ENCODE measurements at regions not wholly inside any gene's neighbourhood (a gene's known extent, or its start where the extent isn't known, plus 50 kb on each side); places are given as distances from the start of the nearest gene placed in this dataset.

DNA sequence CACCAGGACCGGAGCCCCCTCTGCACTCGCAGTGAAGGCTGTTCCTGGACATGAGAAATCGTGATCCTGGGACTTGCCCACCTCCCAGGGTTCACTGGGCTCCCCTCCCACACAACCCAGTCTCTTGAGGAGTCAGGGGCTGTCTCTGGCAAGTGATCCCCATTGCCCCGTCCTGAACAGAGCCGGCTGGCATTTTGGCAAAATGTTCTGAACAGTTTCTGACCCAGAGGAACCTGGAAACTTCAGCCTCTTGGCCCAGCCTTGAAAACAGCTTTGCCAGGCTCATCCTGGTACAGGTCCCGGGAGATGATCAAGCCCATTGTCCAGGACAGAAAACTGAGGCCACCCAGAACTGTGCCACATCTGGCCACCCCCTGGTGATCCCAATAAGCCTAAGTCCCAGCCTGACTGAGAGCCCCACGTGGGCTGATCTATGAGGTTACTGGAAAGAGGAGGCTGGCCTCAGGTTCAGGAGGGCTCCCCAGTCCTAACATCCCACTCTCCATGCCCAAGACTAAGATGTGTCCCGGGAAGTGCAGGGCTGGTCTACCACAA is 115.7 kb downstream of the OAT start:
- DNase-seq (ENCODE audit: low read depth): no peak

DNA sequence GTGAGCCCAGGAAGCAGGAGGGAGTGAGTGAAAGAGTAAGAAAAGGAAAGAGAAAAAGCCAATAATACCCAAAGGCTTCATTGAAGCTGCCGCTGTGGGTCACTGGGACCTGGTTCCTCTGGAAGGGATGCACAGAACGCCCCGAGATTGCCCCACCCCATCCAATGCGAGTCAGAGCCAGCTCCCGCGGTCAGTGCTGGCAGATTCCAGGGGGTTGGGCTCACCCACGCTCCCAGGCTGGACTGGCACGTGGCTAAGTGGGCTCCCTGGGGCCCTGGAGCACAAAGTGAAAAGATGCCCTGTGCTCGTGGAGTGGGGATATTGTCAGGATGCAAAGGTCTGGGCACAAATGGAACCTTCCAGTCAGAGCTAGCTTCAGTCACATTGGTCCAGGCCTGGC is 117.0 kb downstream of the OAT start:
- DNase-seq (ENCODE audit: low read depth): peak; percentile 15

DNA sequence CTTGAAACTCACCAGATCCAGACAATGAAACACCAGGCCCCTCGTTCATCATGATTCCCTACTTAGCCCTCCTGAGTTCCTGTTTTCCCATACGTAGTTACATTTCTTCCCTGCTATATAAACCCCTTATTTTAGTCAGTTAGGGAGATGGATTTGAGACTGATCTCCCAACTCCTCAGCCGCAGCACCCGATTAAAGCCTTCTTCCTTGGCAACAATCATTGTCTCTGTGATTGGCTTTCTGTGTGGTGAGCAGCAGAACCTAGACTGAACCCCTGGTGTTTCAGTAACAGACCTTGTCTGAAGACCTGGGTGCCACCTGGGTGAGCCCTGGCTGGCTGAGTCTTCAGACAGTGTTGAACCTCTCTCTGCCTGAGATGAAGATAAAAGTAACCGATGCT is 118.0 kb downstream of the OAT start:
- DNase-seq (ENCODE audit: low read depth): no peak

DNA sequence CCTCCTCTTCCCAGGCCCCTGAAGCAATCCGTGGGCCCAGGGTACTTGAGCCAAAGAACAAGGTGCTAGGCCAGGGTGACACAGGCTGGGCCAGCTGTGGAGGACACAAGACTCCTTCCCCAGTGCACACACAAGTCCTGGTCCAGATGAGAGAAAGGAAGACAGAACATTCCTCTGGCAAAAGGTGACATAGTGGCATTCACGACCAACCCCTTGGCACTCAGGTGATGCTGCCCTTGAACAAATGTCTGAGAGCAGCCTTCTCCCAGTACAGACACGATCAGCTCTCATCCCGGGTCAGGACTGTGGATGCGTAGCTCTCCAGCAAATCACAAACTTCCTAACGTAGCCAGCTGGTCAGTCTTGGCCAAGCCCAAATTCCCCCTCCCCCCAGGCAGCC is 118.5 kb downstream of the OAT start:
- DNase-seq (ENCODE audit: low read depth): no peak

DNA sequence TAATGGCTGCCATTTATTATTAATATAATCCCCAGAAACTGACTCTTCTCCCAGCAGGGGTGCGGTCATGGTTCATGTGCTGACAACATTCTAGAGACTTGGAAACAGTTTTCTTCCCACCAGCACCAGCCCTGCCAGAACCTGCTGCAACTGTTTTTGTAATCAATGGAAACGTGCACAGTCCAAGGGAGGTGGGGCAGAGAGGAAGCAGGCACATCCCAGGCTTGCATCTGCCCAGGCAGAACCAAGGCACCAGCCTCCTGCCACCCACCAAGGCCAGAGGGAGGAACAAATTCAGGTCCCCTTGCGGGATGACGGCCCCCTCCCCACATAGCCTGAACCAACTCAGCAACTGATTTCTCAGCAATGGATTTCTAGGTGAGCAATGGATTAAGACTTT is 119.0 kb downstream of the OAT start:
- no peak for DNase-seq (ENCODE audit: low read depth)

DNA sequence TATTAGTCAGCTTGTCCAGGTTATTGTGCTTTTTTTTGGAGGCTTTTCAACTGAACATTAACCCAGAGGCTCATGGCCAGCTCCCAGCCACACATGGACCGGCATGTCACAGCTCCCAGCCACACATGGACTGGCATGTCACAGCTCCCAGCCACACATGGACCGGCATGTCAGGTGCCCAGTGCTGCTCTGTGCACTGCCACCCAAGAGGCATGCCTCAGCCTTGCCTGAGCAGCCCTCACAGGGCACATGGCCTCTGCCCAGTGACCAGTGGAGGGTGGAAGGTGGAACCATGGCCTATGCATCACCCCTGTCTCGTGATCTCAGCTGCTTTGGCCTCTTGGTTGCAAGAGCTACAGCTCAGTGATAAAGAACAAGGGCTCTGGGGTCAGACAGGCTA is 119.8 kb downstream of the OAT start:
- no peak for DNase-seq (ENCODE audit: low read depth)

DNA sequence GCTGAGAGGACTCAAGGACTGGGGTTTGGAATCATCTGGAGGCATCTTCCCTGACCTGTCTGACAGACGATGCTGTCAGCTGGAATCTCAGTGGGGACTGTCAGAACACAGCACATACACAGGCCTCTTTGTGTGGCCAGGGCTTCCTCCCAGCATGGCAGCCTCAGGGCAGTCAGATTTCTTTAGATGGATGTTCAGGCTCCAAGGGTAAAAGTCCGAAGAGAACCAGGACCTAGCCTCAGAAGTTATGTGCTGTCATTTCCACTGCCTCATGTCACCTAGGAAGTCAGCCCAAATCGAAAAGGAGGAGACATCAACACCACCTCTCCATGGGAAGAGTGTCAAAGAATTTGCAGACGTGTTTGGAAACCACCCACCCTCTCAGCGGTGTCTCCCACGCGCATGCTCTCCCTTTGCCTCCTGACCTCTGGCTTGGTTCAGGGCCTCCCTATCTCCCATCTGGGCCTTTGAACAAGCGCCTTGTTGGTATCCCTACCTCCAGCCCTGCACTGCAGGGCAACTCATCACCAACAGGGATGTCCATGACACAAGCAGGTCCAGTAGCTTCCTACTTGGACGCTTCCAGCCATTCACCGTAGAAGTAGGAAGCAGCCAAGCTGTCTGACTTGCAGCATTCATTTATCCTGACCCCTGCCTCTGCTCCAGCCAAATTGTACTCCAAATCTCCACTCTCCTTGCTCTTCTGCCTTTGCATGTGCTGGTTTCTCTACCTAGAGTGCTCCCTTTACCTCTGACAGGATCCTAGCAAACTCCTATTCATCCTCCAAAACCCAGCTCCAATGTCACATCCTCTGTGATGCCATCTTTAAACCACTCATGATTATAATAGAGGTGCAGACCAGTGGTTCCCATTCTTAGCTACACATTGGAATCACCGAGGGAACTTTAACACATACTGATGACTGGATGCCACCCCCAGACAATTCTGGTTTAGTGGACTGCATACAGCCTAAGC is 121.6 kb downstream of the OAT start:
- DNase-seq (ENCODE audit: low read depth): no peak

DNA sequence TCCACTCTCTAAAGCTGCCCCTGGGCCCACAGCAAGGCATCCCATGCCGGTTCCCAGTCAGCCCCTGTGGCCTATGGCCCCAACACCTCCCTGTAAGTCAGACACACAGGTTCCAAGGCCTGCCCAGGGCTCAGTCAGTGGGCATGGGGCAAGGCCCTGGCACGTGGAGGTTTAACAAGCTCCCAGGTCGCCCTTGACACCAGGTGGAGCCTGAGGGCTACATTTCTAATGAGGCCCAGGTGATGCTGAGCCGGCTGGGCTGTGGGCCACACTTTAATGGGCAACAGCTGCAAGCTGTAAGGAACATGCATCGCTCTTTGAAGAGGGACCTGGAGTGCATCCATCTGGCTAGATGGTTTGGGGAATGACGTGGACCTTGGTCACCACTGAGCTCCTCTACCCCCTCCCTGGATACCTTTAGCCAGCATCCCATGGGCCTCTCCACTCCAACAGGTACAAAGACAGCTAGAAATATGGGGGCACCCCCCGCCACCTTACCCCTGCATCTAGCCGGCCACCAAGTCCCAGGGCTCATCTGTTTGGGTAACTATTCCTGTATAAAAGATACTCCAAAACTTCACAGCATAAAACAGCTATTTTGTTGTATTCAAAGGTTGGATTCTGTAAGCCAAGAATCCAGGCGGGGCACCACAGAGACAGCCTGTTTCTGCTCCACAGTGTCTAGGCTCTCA is 122.5 kb downstream of the OAT start:
- no peak for DNase-seq (ENCODE audit: low read depth)

DNA sequence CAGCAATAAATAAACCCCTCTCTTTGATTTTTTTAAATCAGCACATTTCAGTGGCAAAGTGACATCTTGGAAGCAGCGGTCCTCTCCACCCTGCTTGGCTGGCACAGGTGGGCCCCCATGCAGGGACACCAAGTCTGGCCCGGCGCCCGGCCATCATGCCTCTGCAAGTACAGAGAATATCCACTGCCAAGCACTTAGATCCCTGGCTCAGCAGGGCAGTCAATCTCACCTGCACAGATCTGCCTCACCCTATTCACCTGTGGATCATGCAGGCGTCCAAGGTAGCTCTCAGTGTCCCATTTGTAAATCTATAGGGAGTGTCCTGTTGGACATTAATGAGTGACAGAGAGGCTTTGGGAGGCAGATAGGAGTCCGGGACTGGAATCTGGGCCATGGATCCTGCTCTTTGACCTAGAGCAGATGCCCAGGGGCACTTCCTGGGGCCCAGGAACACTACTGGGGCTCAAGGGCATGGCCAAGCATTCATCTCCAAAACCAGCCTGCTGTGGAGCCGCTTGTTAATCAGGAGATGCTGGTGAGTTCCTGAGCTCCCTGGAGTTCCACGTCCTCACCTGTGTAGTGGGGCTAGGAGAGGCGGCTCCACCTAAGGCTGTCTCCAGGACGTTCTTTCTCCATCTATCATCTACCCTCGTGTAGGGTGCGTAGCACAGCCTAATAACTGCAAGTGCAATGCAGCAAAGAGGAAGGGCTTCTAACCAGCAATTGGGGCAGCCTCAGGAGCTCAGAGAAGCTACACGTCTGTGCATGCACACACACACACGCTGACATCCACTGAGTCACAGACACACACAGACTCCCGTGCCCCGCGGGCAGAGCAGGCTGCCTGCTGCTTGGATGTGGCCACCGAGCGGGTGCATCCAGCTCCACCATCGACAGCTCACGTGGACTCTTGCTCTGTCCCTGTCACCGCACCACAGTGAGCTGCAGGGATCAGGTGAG is 123.6 kb downstream of the OAT start:
- no peak for DNase-seq (ENCODE audit: low read depth)

DNA sequence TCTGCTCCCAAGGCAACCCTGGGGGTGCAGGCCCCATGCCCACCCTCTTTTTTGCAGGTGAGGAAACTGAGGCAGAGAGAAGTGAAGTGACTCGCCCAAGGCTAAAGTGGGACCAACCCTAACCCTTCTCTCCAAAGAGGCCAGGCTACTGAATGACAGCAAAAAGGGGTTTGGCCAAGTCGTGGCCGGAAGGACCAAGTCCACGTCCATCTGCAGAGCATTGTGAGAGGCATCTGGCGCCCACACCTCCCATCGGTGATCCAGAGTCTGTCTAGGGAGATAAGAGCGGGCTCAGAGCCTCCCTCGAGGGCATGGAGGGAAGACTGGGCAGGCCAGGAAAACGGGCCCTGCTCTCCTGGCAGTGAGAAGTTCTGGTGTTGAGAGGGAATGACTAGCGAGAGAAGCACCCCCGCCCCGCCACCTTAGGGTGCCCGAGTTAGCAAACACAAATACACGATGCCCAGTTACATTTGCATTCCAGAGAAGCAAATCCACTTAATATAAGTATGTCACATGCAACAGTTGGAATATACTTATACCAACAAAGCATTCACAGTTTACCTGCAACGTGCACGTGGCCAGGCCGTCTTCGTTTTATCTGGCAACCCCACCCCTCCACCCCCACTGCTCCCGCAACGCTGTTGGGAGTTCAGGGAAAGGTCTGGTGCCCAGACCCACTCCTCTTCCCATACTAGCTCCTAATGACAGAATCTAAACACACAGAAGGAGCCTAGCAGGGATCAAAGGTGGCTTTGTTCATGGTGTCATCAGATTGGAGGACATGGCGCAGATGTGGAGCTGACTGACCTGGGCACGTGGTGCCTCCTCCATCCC is 124.9 kb downstream of the OAT start:
- no peak for DNase-seq (ENCODE audit: low read depth)

DNA sequence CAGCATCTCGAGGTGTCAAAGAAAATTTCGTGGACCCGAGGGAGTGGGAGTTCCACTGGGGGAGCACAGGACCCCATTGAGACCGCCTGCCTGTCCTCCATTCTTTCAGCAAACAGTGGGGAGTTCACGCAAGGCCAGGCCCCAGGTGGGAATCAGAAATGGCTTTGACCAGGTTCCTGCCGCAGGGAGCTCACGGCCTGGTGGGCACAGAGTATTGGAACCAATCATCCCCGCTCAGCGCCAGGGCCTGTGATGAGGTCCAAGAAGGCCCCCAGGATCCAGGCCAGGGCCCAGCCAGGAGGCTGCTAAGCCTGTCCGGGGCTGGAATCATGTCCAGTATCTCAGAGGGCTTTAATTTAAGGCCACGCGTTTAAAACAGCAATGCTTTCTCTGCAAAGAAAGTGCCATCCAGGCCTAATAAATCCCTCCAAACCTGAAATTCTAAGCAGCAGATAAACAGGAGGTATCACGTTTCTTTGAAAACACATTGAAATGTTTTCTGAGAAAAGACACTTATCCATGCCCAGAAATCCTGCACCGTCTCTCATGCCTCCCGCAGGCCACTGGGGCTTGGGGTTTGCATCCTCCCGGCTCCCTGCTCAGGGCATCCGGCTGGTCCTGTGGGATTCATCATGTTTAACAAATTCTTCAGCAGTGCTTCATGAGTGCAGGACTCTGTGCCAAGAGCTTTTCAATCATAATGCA is 125.7 kb downstream of the OAT start:
- DNase-seq (ENCODE audit: low read depth): no peak

DNA sequence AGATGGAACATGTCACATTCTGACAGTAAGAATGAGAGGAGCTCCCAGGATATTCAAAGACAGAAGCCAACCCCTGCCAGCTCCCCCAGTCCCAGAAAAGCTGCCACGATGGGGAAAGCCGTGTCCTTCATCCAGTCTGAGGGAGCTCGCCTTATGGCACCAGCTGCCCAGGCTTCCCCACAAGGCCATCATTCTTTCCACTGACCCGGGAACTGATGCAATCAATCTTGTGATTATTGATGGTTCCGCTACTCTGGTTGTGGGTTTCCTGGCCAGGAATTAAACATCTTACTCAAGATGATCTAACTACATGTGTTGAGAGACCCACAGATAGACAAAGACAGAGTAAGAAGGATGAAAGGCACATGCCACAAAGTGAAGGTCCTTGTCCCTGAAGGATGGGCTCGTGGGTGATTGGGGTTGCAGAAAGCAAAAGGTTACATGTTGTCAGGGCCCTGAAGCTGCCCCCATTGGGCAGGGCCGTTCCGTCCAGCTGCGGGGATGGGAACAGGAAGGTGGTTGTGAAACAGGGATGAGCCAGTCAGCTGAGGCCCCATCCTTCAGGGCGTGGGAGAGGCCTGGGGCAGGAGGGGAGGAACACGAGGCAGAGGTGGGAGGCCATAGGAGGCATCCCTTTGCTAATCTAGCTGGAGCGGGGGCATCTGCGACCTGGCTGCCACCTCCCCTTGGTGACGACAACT is 127.6 kb downstream of the OAT start:
- DNase-seq (ENCODE audit: low read depth): no peak

DNA sequence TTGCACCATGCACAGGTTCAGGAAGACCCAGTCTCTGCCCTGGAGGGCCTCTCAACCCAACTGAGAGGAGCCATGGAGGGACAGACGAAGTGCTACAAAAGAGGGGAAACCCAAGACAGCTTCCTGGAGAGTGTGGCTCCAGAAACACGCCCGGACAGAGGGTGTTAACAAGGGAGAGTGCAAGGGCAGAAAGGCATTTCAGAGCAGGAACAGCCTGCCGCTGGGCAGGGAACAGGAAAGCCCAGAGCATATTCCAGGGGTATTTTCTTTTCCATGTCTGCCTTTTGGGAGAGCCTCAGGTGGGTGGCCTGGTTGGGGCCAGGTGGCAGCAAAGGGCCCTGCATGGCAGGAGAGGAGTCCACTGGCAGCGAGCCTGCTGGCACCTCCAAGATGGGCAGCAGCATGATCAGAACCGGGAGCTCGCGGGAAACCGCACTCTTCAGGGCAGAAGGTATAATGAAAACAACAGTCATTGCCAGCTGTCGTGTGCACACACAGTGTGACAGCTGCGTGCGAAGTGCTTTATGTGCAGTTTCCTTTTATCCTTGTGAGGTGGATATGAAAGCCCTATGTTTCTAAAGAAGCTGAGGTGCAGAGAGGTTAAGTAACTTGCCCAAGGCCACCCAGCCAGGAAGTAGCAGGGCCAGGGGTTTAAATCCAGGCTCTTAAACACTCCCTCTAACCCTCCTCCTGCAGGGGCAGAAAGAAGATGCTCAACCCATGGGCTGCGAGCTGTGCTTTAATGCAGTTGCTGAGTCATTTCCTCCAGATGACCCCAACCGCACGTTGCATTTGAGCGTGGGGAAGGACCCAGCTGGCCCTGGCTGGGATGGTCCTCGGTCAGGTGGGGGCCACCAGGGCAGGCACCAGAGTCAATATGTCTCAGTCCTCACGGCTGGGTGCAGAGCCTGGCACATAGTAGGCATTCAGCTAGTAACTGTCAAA is 128.6 kb downstream of the OAT start:
- DNase-seq (ENCODE audit: low read depth): peak; percentile 62

DNA sequence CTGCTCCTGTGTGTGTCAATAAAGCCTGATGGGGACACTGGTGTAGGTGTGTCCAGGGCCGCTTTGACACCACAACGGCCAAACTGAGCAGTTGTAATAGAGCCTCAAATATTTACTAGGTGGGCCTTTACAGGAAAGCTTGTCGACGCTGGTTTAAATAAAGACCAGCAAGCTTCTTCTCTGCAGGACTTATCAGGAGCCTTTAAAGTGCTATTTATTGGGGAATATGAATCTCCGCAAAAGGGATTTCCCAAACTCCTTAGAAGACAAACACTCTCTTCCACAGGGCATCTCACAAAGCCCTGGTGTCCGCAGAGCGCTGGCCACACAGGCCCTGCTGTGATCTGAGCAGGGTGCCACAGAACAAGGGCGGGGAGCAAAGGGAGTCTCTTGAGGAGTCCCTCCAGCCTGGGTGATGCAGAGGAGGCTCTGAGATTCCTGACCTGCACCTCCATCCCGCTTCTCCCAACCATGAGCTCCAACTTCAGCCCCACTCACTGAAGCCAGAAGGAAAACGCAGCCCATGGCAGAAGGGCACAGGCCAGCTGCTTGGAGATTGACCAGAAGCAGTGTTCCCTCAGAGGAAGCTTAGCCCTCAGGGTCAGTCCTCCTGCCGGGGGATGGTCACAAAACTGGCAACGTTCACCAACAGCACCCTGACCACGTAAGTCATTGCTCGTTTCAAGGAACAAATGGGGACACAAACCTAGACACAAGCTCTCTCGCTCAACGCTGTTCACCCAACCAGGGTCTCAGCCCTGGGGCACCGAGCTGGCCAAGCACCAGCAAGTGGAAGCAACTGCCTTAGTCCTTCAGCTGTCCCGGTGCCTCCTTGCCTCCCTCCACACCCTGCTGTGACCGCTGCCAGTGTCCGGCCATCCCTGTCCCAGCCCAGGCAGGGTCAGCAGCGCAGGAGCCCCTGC is 129.5 kb downstream of the OAT start:
- DNase-seq (ENCODE audit: low read depth): no peak

DNA sequence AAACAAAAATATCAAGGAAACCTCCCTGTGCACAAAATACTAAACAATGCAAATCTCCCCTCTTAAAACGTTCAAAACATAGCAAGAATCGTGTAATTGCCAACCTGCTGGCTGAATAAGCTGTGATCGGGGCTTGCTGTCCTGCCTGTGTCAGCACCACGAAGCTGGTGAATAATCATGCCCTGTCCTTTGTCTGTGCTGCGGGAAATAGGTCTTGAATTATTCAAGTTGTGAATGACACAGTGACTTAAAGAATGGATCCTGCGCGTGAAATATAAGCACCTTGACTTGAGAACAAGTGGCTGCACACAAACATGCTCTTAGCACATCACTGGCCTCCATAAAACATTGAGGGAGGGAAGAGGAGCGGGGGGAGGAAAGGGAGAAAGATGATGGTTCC is 130.2 kb downstream of the OAT start:
- no peak for DNase-seq (ENCODE audit: low read depth)

DNA sequence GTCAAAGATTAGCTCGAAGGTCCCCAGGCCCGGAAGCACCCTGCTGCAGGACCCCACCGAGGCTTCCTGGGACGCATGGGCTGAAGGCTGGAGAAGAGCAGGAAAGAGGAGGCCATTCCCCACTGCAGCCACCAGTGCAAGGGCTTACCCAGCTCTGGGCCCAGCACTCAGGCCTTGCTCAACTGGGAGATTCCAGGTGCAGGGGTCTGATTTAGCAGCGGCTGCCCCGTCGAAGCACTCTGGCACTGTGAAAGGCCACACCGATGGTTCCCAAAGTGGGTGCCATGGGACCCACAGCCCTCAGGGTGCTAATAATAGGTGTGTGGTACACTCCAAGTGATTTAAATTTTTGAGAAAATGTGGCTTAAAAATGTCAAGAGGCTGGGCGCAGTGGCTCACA is 130.9 kb downstream of the OAT start:
- DNase-seq (ENCODE audit: low read depth): no peak

DNA sequence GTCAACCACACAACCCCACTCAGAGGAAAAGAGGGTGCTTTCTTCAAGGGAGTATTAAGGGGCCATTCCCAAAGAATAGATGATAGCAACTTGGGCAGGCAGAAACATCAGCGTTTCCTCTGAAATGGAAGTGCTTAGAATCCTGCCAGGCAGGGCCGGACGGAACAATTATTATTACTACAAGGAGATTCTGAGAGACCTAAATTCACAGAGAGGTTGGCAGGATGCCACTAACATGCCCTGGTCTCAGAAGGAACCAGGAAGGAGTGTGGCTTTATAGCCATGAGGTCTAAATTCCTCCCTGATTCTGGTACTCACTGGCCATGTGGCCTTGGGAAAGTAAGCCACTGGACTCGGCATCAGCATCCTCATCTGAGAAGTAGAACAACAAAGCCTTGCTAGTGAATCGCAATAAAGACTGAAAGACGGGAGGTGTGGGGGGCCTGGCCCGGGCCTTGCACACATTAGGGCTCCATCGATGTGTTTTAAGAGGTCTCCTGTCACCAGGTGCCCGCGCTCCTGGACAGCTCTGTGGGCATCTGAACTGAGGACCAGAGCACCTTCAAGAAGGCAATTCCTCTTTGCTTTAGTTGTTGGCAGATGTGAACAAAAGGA is 131.5 kb downstream of the OAT start:
- DNase-seq (ENCODE audit: low read depth): no peak
